Stimulated activated effector memory CD8-positive, alpha-beta T cell treated with anti-CD3 and anti-CD28 coated beads, Interleukin-12 subunit alpha, Interleukin-12 subunit beta, amount 100 ng/mL, for 72 hours (primary cell): ENCODE measurements at regions not wholly inside any gene's neighbourhood (a gene's known extent, or its start where the extent isn't known, plus 50 kb on each side); places are given as distances from the start of the nearest gene placed in this dataset.
"Not testable (repeated sequence)": the region's sequence is repeated elsewhere in the genome, so short reads cannot be mapped to it uniquely, and the experiment has no call there.

Source experiments
- ATAC-seq: fragments of 150-1000 bp; cut with Tn5 transposase; 2 replicates; pipeline ENCODE4 v1.10.0; 2021
- DNase-seq, 2 donors: peaks; one replicate each; pipeline ENCODE4 v3.0.0; 2021 to 2022; ENCODE audit warnings: low spot score in 2 of 2
- H3K27ac Mint-ChIP-seq: one replicate; pipeline ENCODE4 v1.8.0; 2022; ENCODE audit warnings: mild to moderate bottlenecking, mixed read lengths
- H3K36me3 Mint-ChIP-seq: one replicate; pipeline ENCODE4 v1.8.0; 2022; ENCODE audit warnings: mild to moderate bottlenecking, mixed read lengths
- H3K4me1 Mint-ChIP-seq: one replicate; pipeline ENCODE4 v1.8.0; 2022; ENCODE audit warnings: mixed read lengths
- H3K4me3 Mint-ChIP-seq: one replicate; pipeline ENCODE4 v1.8.0; 2022; ENCODE audit warnings: mild to moderate bottlenecking, mixed read lengths
- H3K9me3 Mint-ChIP-seq: one replicate; pipeline ENCODE4 v1.8.0; 2022; ENCODE audit warnings: mixed read lengths

DNA sequence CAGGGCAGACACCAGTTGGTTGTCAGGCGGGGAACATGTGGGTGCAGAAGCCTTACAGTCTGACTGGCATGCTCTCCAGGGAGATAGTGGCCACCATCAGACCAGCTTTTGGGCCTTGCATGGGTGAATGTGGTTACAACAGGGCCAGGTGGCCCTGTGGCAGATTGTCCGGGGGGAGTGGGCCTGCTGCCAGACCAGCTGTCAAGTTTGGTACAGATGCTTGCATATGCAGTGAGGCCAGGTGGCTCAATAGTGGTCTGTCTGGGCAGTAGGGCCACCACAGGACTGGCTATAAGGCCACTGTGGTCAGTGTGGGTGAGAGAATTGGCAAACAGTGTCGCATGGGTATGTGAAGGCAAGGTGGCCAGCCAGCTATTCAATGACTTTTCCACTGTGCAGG is 148.7 kb downstream of the FAM174A start:
- Mint-ChIP-seq H3K36me3 (no peaks in the 10 kb centered on the region), H3K4me3 (no peak overlapping the region), H3K27ac (no peak overlapping the region), H3K9me3 (peaks cover 20% of the 10 kb centered on the region), H3K4me1 (no peaks in the 10 kb centered on the region)
- DNase-seq (no peak), ATAC-seq (no peak)

GRCh38 chr5:100685122-100685521 is 149.9 kb downstream of the FAM174A start:
- not testable (repeated sequence) for ATAC-seq, H3K4me1 Mint-ChIP-seq, H3K27ac Mint-ChIP-seq, H3K4me3 Mint-ChIP-seq, DNase-seq, H3K36me3 Mint-ChIP-seq
- peaks cover 13% of the 10 kb centered on the region for H3K9me3 Mint-ChIP-seq

GRCh38 chr5:100688834-100689233 is 153.7 kb downstream of the FAM174A start:
- not testable (repeated sequence) for ATAC-seq, DNase-seq

DNA sequence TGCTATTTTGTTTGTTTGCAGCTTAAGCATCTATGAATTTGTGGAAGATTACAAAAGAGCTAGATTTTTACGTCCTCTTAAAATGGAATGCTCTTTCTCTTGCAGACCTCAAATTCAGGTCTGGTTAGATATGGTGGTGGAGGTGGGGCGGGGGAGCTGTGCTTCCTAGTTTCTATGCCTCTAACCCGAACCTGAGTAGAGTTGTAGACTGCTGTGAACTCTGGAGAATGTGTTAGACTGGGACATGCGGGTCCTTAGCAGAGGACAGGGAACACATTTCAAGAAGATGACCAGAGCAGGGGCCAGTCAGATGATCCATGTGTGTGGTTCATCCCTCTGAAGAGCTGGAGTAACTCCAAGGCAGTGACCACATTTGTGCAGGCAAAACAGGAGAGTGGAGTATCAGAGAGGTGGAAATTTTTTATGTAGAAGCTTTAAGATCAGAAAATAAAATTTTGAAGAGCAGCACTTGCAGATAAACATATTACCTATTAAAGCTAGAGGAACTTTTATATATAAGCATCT is 154.9 kb downstream of the FAM174A start:
- H3K4me3 Mint-ChIP-seq: no peak overlapping the region
- DNase-seq (no peak), ATAC-seq (no peak)
- H3K36me3 Mint-ChIP-seq: no peaks in the 10 kb centered on the region
- peaks cover 8% of the 10 kb centered on the region for H3K4me1 Mint-ChIP-seq
- no peaks in the 10 kb centered on the region for H3K9me3 Mint-ChIP-seq
- H3K27ac Mint-ChIP-seq: no peak overlapping the region

More at GRCh38 chr5:100688834-100689233, 153.7 kb downstream of the FAM174A start:
- H3K4me1 Mint-ChIP-seq, H3K27ac Mint-ChIP-seq, H3K9me3 Mint-ChIP-seq, H3K4me3 Mint-ChIP-seq, H3K36me3 Mint-ChIP-seq: not testable (repeated sequence)

GRCh38 chr5:100691085-100691484 is 155.9 kb downstream of the FAM174A start:
- no peak for DNase-seq
- ATAC-seq: no peak
- no peak overlapping the region for H3K27ac Mint-ChIP-seq
- H3K9me3 Mint-ChIP-seq: no peaks in the 10 kb centered on the region
- H3K4me3 Mint-ChIP-seq: no peak overlapping the region
- peaks cover 8% of the 10 kb centered on the region for H3K4me1 Mint-ChIP-seq
- H3K36me3 Mint-ChIP-seq: no peaks in the 10 kb centered on the region

DNA sequence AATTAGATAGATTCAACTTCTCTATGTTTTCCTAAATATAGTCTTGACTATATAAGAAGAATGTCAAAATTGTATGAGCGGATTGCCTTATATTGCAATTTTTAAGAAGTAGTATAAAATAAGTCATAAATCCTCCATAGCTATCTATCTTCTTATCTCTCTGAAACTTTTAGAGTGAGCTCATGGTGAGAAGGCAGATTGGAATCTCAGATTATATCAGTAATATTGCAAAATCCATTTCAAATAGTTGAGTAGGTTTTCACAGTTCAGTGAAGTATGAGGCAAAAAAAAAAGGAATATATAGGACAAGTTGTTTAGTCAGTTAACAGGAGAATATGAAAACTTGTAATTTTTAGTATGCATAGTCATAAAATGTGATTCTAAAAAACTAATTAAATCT is 156.4 kb downstream of the FAM174A start:
- H3K27ac Mint-ChIP-seq: no peak overlapping the region
- peaks cover 8% of the 10 kb centered on the region for H3K4me1 Mint-ChIP-seq
- H3K36me3 Mint-ChIP-seq: no peaks in the 10 kb centered on the region
- no peak for DNase-seq
- no peak overlapping the region for H3K4me3 Mint-ChIP-seq
- H3K9me3 Mint-ChIP-seq: no peaks in the 10 kb centered on the region
- ATAC-seq: no peak

GRCh38 chr5:100693481-100693880 is 158.3 kb downstream of the FAM174A start:
- H3K9me3 Mint-ChIP-seq: no peaks in the 10 kb centered on the region
- H3K27ac Mint-ChIP-seq: no peak overlapping the region
- peaks cover 8% of the 10 kb centered on the region for H3K4me1 Mint-ChIP-seq
- no peak for ATAC-seq
- H3K36me3 Mint-ChIP-seq: no peaks in the 10 kb centered on the region
- no peak for DNase-seq
- no peak overlapping the region for H3K4me3 Mint-ChIP-seq

DNA sequence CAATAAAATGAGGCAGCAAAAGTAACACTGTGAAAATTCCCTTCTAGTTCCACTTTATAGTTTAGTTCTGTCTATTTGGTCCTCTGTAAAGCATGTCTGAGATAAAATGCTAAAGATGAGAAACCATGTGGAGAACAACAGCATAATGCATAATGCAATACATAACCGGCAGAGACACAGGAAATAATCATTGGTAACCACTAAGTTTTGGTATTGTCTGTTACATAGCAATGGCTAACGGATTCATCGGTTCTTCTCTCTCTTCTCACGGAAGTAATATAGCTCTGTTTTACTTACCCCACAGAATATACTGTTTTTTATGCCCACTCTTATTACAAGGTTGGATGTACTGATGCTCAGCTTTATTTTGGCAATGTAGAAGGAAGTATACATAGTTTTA is 158.9 kb downstream of the FAM174A start:
- no peaks in the 10 kb centered on the region for H3K9me3 Mint-ChIP-seq
- DNase-seq (no peak), ATAC-seq (peak; percentile 43)
- no peaks in the 10 kb centered on the region for H3K36me3 Mint-ChIP-seq
- H3K4me1 Mint-ChIP-seq: peaks cover 8% of the 10 kb centered on the region
- H3K27ac Mint-ChIP-seq: no peak overlapping the region
- no peak overlapping the region for H3K4me3 Mint-ChIP-seq

GRCh38 chr5:100697970-100698369 is 162.8 kb downstream of the FAM174A start:
- DNase-seq (no peak), ATAC-seq (no peak)
- H3K4me1 Mint-ChIP-seq: peaks cover 8% of the 10 kb centered on the region
- no peak overlapping the region for H3K27ac Mint-ChIP-seq
- H3K9me3 Mint-ChIP-seq: no peaks in the 10 kb centered on the region
- H3K4me3 Mint-ChIP-seq: no peak overlapping the region
- H3K36me3 Mint-ChIP-seq: no peaks in the 10 kb centered on the region

DNA sequence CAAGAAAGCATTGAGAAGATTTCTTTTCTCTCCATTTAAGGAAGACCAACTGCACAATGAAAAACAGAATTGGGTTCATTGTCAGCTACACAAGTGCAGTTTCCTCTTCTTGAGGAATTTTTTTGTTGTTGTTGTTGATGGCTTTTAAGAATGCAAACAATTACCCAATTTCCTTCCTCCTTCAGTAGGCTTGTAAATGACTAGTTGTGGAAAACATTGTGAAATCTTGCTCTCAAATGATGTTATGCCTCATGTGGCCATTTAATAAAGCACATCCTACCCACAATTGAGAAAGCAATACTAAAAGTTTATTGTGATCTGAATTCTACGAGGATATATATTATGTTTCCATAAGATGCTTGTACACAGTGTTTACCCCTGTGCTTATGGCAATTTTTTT is 171.6 kb downstream of the FAM174A start:
- DNase-seq (no peak), ATAC-seq (no peak)
- H3K9me3 Mint-ChIP-seq: no peaks in the 10 kb centered on the region

GRCh38 chr5:100708645-100709171 is 173.5 kb downstream of the FAM174A start:
- no peaks in the 10 kb centered on the region for H3K9me3 Mint-ChIP-seq
- ATAC-seq (peak; percentile 37), DNase-seq (no peak)
- no peaks in the 10 kb centered on the region for H3K36me3 Mint-ChIP-seq
- no peak overlapping the region for H3K4me3 Mint-ChIP-seq
- no peak overlapping the region for H3K27ac Mint-ChIP-seq
- no peaks in the 10 kb centered on the region for H3K4me1 Mint-ChIP-seq

More for the DNA sequence above, 171.6 kb downstream of the FAM174A start:
- Mint-ChIP-seq H3K4me1 (no peaks in the 10 kb centered on the region), H3K36me3 (no peaks in the 10 kb centered on the region), H3K27ac (no peak overlapping the region), H3K4me3 (no peak overlapping the region)

DNA sequence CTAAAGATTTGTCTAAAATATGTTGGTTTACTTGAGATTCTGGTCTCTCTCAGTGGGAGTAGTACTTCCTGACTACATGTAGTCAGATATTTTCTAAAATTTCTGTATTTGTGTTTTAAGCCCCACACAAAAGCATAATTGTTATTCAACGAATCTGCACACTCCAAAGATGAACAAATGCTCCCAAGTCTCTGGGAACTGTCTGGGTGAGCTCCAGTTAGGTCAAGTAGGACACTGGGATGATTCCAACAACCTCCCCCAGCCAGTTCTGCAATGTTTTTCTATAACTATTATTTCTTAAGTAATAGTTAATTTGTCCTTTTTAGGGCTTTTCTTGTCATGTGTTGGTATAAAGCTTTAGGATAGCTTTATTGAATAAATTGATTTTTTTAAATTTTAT is 174.6 kb downstream of the FAM174A start:
- ATAC-seq (no peak), DNase-seq (no peak)
- Mint-ChIP-seq H3K27ac (no peak overlapping the region), H3K4me1 (no peaks in the 10 kb centered on the region), H3K36me3 (no peaks in the 10 kb centered on the region), H3K9me3 (no peaks in the 10 kb centered on the region), H3K4me3 (no peak overlapping the region)

- H3K4me1 Mint-ChIP-seq, ATAC-seq: not testable (repeated sequence)
These were observed 179.6 kb downstream of the FAM174A start for GRCh38 chr5:100714780-100715179.

GRCh38 chr5:100722657-100723056 is 180.4 kb downstream of the ST8SIA4 start:
- no peaks in the 10 kb centered on the region for H3K4me1 Mint-ChIP-seq
- H3K4me3 Mint-ChIP-seq: no peak overlapping the region
- H3K9me3 Mint-ChIP-seq: no peaks in the 10 kb centered on the region
- DNase-seq (no peak), ATAC-seq (no peak)
- no peaks in the 10 kb centered on the region for H3K36me3 Mint-ChIP-seq
- no peak overlapping the region for H3K27ac Mint-ChIP-seq

More at GRCh38 chr5:100714780-100715179, 179.6 kb downstream of the FAM174A start:
- DNase-seq, H3K4me3 Mint-ChIP-seq, H3K27ac Mint-ChIP-seq, H3K36me3 Mint-ChIP-seq, H3K9me3 Mint-ChIP-seq: not testable (repeated sequence)

DNA sequence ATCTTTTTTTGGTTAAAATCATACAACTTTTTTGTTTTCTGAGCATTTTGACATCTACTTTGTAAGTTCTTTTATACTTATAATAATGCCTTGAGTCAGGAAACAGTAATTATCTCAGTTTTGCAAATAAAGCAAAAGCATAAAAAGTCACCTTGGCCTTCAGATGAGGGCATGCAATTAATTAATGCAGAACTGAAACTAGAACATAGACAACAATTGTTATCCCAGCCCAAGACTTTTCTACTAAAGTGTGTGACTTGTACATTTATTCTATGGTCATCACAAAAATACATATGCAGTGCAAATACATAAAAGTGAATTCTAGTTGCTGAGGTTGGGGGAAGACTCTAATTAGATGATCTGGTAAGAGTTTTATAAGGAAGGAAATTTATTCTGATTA is 179.9 kb downstream of the ST8SIA4 start:
- Mint-ChIP-seq H3K9me3 (no peaks in the 10 kb centered on the region), H3K36me3 (no peaks in the 10 kb centered on the region), H3K4me3 (no peak overlapping the region), H3K4me1 (no peaks in the 10 kb centered on the region), H3K27ac (no peak overlapping the region)
- ATAC-seq (no peak), DNase-seq (no peak)

DNA sequence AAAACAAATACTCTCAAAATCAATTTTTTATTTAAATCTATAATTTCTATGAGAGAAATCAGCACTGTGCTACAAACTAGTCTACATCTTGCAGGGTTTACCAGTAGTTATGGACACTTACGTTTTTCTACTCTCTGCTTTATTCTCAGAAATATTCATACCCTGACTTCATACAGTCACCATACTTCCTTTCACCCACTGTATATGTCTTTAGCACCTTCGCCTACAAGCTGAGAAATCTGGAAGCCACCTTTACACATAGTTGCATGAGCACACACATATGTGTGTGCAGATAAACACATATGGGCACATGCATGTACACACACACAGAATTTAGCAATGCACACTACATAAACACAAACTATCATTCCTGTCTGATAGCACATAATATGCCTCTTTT is 177.0 kb downstream of the ST8SIA4 start:
- no peak overlapping the region for H3K27ac Mint-ChIP-seq

More for the DNA sequence above, 177.0 kb downstream of the ST8SIA4 start:
- Mint-ChIP-seq H3K36me3 (no peaks in the 10 kb centered on the region), H3K4me1 (no peaks in the 10 kb centered on the region), H3K9me3 (no peaks in the 10 kb centered on the region), H3K4me3 (no peak overlapping the region)
- DNase-seq: no peak
- peak; percentile 26 for ATAC-seq
